NCI-H1694 treated with DMSO at 0.1 percent for 48 hours (cell line): ENCODE measurements at regions not wholly inside any gene's neighbourhood (a gene's known extent, or its start where the extent isn't known, plus 50 kb on each side); places are given as distances from the start of the nearest gene placed in this dataset.
A peak's percentile ranks its signal among the peaks of the same experiment; 100 is the strongest.
"Not testable (repeated sequence)": the region's sequence is repeated elsewhere in the genome, so short reads cannot be mapped to it uniquely, and the experiment has no call there.

Experiments used
- DNase-seq: peaks from one replicate; lab custom pipeline; 2025; lab: John Stamatoyannopoulos, UW

DNA sequence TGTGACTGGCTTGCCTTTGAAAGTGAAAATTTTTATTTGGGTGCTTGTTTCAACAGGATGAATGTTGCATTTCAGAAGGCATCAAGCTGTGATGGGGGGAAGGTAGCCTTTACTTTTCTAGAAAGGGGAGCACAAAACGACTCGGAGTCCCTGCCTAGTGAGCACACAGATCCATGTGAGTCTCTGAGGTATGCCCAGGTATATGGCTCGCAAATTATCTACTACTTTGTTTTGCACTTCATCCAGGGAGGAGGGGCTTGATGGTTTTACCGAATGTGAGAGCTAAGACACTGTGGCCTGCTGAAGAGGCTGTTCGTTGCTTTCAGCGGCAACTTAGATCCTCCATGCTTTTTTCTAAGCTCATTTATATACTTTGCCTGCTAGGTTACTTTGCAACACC is 537.7 kb upstream of the PTBP2 start:
- no peak for DNase-seq

DNA sequence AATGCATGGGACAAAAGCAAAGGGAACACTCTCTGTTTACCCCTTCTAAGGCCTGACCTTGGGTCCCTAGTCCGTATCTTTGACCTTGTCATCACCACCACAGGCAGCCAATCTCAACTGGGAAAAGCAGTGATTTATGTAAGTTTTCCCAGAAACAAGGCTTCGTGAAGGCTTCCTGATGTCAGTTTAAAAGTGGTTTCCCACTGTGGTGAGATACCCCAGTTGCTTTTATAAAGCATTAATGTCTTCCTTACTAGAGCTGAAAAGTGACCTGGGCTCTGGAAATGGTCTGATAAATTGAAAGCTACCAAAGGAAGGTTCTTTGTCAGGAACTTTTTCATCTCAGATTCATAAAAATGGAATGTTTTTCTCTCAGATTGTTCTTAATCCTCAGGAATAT is 536.4 kb upstream of the PTBP2 start:
- no peak for DNase-seq

DNA sequence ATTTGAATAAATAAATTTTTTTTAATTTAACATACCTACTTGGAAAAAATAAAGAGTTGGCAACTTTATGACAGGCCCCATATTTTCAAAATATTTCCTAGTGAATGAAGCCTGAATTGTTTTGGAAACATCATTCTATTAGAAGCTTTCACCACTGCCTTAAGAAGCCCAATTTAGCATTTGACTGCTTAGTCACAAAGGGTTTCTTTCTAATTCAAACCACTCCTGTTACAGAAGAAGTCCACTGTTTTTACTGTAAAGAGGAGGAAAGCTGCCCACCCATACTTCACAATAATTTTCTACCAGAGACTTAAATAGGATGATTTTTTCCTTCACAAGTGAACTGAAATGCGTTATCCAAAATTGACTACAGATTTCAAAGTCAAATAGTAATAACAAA is 534.6 kb upstream of the PTBP2 start:
- DNase-seq, result no peak

GRCh38 chr1:96191165-96191564 is 530.4 kb upstream of the PTBP2 start:
- DNase-seq, result no peak

DNA sequence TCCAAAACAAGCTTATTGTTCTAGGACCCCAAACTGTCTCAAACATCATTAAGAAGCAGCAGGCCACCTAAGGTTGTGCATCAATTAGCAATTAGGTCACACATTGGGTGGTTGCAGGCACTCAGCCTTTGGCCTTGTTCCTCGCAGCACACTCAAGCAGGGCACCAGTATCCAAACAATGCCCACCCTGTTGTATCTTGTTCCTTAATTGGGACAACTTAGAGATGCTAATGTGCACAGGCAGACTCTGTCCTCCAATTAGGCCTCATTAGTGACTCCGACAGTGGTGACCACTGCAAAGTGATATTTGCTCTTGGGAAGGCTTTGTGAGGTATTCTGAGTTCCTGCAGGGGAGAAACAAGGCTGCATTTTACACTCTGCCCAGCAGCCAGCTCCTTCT is 515.1 kb upstream of the PTBP2 start:
- DNase-seq, result no peak

GRCh38 chr1:96207936-96208335 is 513.6 kb upstream of the PTBP2 start:
- no peak for DNase-seq

DNA sequence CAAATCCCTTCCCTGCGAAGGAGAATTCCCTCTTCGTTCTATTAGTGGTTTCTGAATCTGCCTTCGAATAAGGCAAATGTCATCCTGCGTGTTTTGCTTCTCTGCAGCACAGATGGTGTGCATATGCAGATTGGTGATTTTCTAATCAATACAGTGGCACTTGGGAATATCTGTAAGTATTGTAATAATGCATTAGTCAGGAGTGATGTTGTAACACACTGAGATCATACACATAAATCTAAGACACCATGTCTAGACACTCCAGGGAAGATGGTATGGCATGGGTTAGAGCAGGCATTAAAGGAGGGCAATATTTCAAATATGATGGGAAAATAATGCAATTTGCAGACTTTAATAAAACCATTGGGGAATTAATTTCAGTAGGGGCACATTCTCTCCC is 513.2 kb upstream of the PTBP2 start:
- DNase-seq, result no peak

DNA sequence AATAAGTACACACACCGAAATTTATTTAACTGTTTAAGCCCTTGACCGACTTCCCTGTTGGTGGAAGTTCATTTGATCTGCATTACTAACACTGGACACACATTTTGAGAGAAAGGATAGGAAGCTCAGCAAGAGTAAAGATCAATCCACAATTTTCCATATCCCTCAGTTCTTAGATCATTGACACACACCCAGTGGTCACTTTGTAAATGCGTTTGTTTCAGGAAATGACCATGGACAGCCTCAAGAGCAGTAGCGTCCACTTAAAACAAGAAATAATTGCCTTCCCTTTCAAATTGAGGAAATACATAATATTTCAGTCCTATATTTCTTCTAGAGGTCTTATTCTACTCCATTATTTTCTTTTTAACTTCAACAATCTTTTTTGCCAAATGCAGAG is 511.5 kb upstream of the PTBP2 start:
- DNase-seq, result no peak

DNA sequence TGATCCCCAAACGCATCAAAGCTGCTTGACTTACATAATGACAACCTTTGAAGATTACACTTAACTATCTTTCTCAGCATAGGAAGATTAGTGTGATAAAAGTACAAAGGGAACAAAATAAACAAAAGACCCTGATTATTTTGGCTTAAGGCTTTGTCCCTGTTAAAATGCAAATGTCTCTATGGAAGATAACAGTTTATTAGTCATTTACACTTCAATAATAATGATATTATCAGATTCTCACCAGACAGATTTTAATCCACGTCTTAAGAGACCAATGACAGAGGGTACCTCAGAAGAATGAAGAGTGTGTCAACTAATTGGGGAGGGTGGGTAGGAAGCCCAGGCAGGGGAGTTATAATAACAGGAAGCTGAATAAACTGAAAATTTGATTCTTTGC is 510.4 kb upstream of the PTBP2 start:
- DNase-seq, result no peak

DNA sequence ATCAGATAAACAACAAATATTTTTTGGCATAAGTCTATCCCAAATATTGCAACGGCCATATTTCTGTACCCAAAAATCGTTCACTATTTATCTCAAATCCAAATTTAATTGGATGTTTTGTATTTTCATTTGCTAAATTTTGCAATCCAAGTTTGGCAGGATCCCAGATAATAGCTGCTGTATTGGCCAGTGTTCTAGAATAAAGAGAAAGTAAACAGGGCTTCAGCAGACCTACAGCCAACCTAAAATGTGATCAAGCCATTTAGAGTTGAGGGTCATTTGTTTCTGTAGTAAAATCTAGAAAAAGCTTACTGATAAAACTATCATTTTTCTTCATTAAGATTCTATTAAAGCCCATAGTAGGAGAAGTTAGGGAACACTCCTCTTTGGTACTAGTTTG is 506.6 kb upstream of the PTBP2 start:
- DNase-seq, result no peak

GRCh38 chr1:96220651-96221050 is 500.9 kb upstream of the PTBP2 start:
- no peak for DNase-seq

DNA sequence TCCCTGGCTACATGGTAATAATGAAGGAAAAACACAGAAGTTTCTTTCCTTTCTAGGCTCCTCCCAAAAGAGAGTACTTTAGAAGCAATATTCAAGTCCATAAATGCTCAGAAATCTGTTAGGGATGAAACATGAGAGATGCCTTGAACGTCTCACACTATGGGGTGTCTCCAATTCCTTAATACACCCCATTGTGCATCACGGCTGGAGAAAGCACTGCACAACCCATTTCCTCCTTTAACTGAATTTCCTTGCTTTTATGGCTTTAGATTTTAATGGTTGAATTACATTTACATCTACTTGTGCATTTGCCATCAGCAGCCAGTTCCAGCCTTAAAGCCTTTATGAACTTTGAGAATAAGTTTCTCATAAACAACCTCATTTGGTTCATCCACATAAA is 498.9 kb upstream of the PTBP2 start:
- no peak for DNase-seq

DNA sequence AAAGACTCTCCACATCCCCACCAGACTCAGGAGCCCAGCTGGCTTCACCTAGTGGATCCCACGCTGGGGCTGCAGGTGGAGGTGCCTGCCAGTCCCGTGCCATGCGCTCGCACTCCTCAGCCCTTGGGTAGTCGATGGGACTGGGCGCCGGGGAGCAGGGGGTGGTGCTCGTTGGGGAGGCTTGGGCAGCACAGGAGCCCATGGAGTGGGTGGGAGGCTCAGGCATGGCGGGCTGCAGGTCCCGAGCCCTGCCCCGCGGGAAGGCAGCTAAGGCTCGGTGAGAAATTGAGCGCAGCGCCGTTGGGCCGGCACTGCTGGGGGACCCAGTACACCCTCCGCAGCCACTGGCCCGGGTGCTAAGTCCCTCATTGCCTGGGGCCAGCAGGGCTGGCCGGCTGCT is 497.4 kb upstream of the PTBP2 start:
- DNase-seq, result not testable (repeated sequence)

DNA sequence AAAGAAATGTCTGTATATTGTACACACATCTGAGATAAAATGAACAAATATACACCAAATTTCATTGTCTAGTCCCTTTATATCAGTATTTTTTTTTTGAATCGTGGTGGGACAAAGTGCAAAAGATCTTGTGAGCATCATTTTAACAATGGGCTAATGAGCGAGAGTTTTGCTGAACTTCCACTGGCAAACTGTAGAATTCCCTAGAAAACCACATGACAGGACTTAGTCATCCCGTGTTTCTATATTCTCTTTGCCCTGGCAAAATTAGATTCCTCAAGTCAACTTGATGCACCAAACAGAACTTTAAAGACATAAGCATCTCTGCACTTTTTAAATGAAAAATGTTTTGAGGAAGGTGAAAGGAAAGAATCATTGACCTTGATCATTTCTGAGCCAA is 488.2 kb upstream of the PTBP2 start:
- no peak for DNase-seq

GRCh38 chr1:96234299-96234698 is 487.3 kb upstream of the PTBP2 start:
- DNase-seq, result no peak

DNA sequence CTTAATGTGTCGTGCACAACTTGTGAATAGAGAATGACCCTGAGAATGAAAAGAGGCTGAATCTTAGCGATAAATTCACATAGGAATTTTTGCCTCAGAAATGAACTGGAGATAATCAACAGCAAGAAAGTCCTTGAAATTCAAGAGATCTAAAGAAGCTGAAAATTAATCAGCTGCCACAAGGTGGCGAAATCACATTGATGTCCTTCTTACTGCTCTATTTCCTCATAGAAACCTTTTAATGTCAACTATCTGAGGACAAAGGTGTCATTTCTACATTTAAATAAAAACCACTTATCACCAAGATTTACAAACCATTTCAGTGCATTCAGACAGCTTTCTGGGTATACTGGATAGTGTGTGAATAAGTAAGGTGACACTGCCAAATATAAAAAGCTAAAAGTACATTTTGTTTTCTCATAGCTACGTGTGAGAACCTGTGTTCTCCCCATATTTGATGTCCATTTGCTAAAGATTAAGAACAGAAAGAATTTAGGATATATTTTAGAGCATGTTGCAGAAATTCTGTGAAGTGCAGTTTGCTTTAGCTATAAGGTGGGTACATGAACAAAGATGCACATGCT is 485.3 kb upstream of the PTBP2 start:
- peak; percentile 67 for DNase-seq

DNA sequence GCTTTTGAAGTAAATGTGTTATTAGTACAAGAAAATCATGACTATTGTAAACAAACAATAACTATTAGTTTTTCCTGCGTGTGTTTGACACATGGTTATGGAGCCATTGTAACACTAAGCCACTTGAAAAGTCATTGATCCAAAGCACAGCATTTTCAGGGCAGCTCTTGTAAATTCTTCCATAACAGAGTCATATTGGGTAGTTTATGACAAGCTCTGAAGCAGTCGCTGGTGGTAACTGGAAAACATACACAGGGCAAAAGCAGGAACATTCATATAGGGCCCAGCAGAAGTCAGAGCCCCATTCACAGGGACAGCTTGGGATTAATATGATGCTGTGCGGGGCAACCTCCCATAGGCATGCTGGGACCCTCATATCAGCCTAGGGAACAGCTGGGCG is 483.2 kb upstream of the PTBP2 start:
- no peak for DNase-seq

GRCh38 chr1:96240438-96240837 is 481.1 kb upstream of the PTBP2 start:
- no peak for DNase-seq

GRCh38 chr1:96253246-96254035 is 468.1 kb upstream of the PTBP2 start:
- no peak for DNase-seq

DNA sequence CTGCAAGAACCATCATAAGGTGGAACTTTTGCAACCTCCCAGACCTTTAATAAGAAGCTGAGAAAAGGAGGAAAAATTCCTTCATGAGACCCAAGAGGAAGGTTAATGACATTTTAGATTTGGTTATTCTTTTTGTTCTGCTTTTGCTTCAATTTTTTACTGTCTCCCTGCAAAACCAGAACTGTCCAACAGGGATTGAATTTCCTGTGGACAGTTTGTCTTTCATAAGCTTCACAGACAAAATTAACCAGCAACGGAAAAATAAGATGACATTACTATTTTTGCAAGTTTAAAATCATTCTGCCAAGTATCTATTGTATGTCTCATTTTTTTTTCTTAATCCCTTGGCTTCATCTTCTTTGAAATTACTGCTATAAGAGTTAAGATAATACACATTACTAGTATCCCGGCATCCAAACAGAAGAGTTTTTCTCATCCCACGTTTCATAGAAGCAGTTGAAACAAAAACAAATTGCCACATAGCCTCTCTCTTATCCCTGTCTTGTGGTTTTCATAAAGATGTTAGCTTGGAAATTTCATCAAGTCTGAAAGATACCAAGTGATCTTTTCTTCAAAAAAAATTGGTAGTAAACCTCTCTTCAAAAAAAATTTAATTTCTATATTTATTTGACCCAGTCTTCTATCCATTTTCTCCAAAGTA is 465.3 kb upstream of the PTBP2 start:
- DNase-seq, result no peak

DNA sequence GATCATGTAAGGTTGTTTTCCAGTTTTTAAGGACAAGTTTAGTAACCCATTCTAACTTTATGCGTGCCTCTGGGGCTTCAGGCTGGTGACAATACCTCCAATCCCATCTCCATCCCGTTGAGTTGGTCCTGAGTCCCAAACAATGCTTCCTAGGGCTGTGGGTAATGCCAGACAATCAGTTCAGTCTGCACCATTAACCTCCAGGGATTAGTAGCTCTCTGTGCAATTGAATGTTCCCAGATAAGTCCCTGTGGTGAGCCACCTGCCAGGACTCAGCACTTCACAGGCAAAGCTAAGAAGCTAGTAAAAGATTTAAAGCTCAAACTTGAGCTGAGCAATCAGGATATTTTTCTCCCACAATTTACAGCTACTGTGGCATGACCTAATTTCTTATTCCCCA is 462.2 kb upstream of the PTBP2 start:
- DNase-seq, result no peak

DNA sequence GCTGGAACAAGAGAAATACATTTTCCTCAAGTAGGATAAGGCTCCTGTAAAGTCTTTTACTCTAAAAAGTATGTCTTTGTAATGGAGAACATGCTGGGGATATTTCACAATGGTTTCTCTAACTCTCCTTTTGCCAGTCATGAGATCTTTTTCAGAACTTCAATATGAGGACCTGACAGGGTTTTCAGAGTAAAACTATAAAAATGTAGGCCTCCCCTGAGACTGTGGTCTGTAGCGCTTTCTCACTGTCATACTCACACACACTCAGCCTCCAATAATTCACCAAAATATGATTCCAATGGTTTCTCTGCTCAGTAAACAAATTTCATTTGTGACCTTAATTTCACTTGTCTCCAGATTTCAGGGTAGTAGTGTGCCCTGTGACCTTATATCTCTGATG is 440.1 kb upstream of the PTBP2 start:
- no peak for DNase-seq

DNA sequence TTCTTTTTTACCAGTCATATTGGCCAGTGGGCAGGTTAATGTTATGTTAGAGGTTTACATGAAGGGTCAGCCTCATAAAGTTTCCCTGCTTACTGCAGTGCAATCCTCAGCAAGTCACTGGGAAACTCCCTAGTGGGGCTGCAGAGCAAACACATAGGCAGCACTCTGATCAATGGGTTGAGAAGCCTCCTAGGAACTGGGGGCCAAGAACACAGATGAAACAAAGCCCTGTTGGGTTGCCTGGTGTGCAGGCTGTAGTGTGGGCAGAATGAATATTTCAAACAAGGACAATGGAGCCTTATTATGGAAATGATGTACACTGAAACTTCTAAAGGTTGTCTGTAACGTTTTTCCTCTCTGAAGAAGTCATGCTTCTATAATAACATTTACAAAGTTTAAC is 431.6 kb upstream of the PTBP2 start:
- DNase-seq, result no peak

DNA sequence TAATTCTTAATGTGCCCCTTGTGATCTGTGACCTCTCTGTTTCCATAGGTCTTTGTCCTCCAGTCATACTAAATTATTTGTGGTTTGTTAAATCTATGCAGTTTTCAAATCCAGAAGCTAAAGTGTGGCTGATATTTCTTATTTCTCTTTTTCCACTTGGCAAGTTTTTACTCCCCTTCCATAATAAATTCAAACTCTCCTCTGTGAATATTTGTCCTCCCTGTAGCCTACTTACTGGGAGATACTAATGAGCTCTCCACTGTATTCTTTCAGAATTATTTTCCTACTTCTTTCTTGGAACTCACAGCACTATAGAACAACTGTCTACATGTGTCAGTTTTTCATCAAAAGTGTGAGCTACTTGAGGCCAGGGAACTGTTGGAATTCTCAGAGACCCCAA is 430.8 kb upstream of the PTBP2 start:
- no peak for DNase-seq
